ENCODE measurements at regions not wholly inside any gene's neighbourhood (a gene's known extent, or its start where the extent isn't known, plus 50 kb on each side); places are given as distances from the start of the nearest gene placed in this dataset.

DNA sequence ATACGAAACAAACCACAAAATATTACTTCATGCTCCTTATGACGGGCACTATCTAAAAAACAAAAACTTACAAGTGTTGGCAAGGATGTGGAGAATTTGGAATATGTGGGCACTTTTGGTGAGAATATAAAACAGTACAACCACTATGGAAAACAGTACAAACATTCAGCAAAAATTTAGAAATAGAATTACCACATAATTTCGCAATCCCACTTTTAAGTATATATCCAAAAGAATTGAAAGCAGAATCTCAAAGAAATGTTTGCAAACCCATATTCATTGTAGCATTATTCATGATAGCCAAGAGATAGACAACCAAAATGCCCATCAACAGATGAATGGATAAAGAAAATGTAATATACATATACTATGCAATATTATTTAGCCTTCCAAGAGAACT, 1173.7 kb upstream of the PRR20A start:
- TF ChIP-seq, protein P1, sequence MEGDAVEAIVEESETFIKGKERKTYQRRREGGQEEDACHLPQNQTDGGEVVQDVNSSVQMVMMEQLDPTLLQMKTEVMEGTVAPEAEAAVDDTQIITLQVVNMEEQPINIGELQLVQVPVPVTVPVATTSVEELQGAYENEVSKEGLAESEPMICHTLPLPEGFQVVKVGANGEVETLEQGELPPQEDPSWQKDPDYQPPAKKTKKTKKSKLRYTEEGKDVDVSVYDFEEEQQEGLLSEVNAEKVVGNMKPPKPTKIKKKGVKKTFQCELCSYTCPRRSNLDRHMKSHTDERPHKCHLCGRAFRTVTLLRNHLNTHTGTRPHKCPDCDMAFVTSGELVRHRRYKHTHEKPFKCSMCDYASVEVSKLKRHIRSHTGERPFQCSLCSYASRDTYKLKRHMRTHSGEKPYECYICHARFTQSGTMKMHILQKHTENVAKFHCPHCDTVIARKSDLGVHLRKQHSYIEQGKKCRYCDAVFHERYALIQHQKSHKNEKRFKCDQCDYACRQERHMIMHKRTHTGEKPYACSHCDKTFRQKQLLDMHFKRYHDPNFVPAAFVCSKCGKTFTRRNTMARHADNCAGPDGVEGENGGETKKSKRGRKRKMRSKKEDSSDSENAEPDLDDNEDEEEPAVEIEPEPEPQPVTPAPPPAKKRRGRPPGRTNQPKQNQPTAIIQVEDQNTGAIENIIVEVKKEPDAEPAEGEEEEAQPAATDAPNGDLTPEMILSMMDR (conservative IDR thresholded peaks at IDR 0.05; ENCODE audit: low read depth, low read length), result no peak
- TF ChIP-seq EZH2 (IDR thresholded peaks at IDR 0.05; ENCODE audit: low read length, unreplicated experiment) (no peak), EZH2phosphoT487 (IDR thresholded peaks at IDR 0.05; ENCODE audit: borderline replicate concordance, low read length) (no peak)

Data from PC-3 (cell line).